ENCODE measurements at regions not wholly inside any gene's neighbourhood (a gene's known extent, or its start where the extent isn't known, plus 50 kb on each side); places are given as distances from the start of the nearest gene placed in this dataset.

GRCh38 chr4:189178125-189178746 lies 762.4 kb upstream of the FRG1 start:
- CTCF ChIA-PET, result no interaction called here
- POLR2A ChIA-PET (ENCODE audit: unreplicated experiment), result no interaction called here

More at GRCh38 chr4:189178125-189178746, 762.4 kb upstream of the FRG1 start:
- ATAC-seq (ENCODE audit: low read depth), result no peak
- dilution Hi-C loops (cut with HindIII; ENCODE audit: low sequenced_read_pairs, unreplicated experiment), result no loop called here
- Histone ChIP-seq H4K8ac (ENCODE audit: low read depth in 2 of 2, low read length in 2 of 2) (no peak overlapping the region), H3K27ac (ENCODE audit: insufficient read depth, low read length) (no peak overlapping the region), H3K18ac (ENCODE audit: low read depth, low read length) (no peak overlapping the region), H3K9me3 (ENCODE audit: control insufficient read depth, insufficient read depth, low read length) (no peaks in the 10 kb centered on the region), H3K23ac (ENCODE audit: low read depth, low read length) (no peak overlapping the region), H2BK20ac (ENCODE audit: low read depth, low read length) (no peak overlapping the region), H2AK9ac (replicated peaks; ENCODE audit: low read depth, low read length, poor library complexity) (no peak overlapping the region), H4K5ac (ENCODE audit: low read depth, low read length) (no peak overlapping the region), H2AFZ (replicated peaks; ENCODE audit: low read length, poor library complexity) (no peak overlapping the region), H3K4me2 (ENCODE audit: low read depth, low read length) (no peak overlapping the region), H3K4me3 (ENCODE audit: insufficient read depth, low read depth, low read length) (no peak overlapping the region), H2BK15ac (ENCODE audit: low read depth, low read length) (no peak overlapping the region), H2BK120ac (ENCODE audit: low read depth, low read length) (no peak overlapping the region), H3K79me1 (ENCODE audit: low read depth in 1 of 2, low read length in 2 of 2) (no peaks in the 10 kb centered on the region), H2AK5ac (ENCODE audit: low read depth, low read length) (no peak overlapping the region), H3K14ac (replicated peaks; ENCODE audit: low read depth, low read length) (no peak overlapping the region), H3K27me3 (ENCODE audit: control insufficient read depth, insufficient read depth, low read length) (no peaks in the 10 kb centered on the region), H3K56ac (ENCODE audit: extremely low read depth, insufficient read depth, low read length) (no peak overlapping the region), H4K91ac (ENCODE audit: insufficient read depth, low read depth, low read length) (no peak overlapping the region), H3K9ac (ENCODE audit: low read depth, low read length) (no peak overlapping the region), H4K20me1 (ENCODE audit: insufficient read depth, low read length) (no peaks in the 10 kb centered on the region), H3K9me1 (ENCODE audit: insufficient read depth, low read length) (no peaks in the 10 kb centered on the region), H2BK5ac (ENCODE audit: low read depth, low read length, poor library complexity, severe bottlenecking) (no peak overlapping the region), H3K4me1 (ENCODE audit: control insufficient read depth, insufficient read depth, low read length) (no peaks in the 10 kb centered on the region), H3K36me3 (ENCODE audit: control insufficient read depth, insufficient read depth, low read length) (no peaks in the 10 kb centered on the region), H3K4ac (ENCODE audit: low read depth, low read length) (no peak overlapping the region)
- no peak for TF ChIP-seq RFX5 (IDR thresholded peaks at IDR 0.05; ENCODE audit: low read depth, low read length)
- no peak for TF ChIP-seq CTCF (conservative IDR thresholded peaks at IDR 0.05; ENCODE audit: low read depth, low read length)
- no peak for TF ChIP-seq USF2 (IDR thresholded peaks at IDR 0.05; ENCODE audit: low read depth, low read length)
- in situ Hi-C loops (cut with MboI; ENCODE audit: low sequenced_read_pairs), result no loop called here
- 100% methylated on average over 1 of the region's 3 CpGs; no CpG with 5 or more reads in 1 of the 2 experiments for WGBS, 2 experiments (ENCODE audit: extremely low coverage in 2 of 2, insufficient read length in 1 of 2)
- DNase-seq, result no peak
- intact Hi-C loops (cut with micrococcal nuclease), result no loop called here
- BruUV-seq (replicated peaks), result no TSS peak

Measured in IMR-90 (cell line).